ENCODE measurements at regions not wholly inside any gene's neighbourhood (a gene's known extent, or its start where the extent isn't known, plus 50 kb on each side); places are given as distances from the start of the nearest gene placed in this dataset.

DNA sequence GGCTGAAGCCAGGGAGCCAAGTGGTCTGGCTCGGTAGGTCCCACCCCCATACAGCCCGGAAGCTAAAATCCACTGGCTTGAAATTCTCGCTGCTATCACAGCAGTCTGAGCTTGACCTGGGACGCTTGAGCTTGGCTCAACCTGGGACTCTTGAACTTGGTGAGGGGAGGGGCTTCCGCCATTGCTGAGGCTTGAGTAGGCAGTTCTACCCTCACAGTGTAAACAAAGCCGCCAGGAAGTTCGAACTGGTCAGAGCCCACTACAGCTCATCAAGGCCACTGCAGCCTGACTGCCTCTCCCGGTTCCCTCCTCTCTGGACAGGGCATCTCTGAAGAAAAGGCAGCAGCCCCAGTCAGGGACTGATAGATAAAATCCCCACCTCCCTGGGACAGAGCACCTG, 1337.7 kb downstream of the HACE1 start:
- no peak for TF ChIP-seq KDM1A (IDR thresholded peaks at IDR 0.05; ENCODE audit: borderline replicate concordance, low read length)
- no peak for TF ChIP-seq POLR2A (IDR thresholded peaks at IDR 0.05; ENCODE audit: control extremely low read depth in 1 of 2, low read depth in 2 of 2, low read length in 2 of 2)
- TF ChIP-seq EGR1 (IDR thresholded peaks at IDR 0.05; ENCODE audit: borderline replicate concordance, low read depth, low read length) = no peak
- TF ChIP-seq, protein P1, sequence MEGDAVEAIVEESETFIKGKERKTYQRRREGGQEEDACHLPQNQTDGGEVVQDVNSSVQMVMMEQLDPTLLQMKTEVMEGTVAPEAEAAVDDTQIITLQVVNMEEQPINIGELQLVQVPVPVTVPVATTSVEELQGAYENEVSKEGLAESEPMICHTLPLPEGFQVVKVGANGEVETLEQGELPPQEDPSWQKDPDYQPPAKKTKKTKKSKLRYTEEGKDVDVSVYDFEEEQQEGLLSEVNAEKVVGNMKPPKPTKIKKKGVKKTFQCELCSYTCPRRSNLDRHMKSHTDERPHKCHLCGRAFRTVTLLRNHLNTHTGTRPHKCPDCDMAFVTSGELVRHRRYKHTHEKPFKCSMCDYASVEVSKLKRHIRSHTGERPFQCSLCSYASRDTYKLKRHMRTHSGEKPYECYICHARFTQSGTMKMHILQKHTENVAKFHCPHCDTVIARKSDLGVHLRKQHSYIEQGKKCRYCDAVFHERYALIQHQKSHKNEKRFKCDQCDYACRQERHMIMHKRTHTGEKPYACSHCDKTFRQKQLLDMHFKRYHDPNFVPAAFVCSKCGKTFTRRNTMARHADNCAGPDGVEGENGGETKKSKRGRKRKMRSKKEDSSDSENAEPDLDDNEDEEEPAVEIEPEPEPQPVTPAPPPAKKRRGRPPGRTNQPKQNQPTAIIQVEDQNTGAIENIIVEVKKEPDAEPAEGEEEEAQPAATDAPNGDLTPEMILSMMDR (IDR thresholded peaks at IDR 0.05; ENCODE audit: control extremely low read depth in 1 of 3, insufficient read depth in 1 of 3, low read depth in 1 of 3, low read length in 3 of 3) = no peak

Data from H1 (cell line).